NCI-H526 treated with DMSO at 0.1 percent for 48 hours (cell line): ENCODE measurements at regions not wholly inside any gene's neighbourhood (a gene's known extent, or its start where the extent isn't known, plus 50 kb on each side); places are given as distances from the start of the nearest gene placed in this dataset.
"Not testable (repeated sequence)": the region's sequence is repeated elsewhere in the genome, so short reads cannot be mapped to it uniquely, and the experiment has no call there.

ENCODE experiments used
- DNase-seq: peaks from one replicate; lab custom pipeline; 2025; lab: John Stamatoyannopoulos, UW

- no peak for DNase-seq
These were observed 205.2 kb upstream of the WSCD1 start for GRCh38 chr17:5864741-5865657.

- DNase-seq = no peak
These were observed 203.2 kb upstream of the WSCD1 start for GRCh38 chr17:5866978-5867377.

- DNase-seq = no peak
These were observed 201.0 kb upstream of the WSCD1 start for GRCh38 chr17:5869041-5869745.

GRCh38 chr17:5870231-5870953 lies 199.8 kb upstream of the WSCD1 start:
- DNase-seq = no peak

GRCh38 chr17:5871666-5872065 lies 198.5 kb upstream of the WSCD1 start:
- no peak for DNase-seq

GRCh38 chr17:5872831-5873230 lies 197.3 kb upstream of the WSCD1 start:
- DNase-seq = no peak

- no peak for DNase-seq
These were observed 196.4 kb upstream of the WSCD1 start for GRCh38 chr17:5873781-5874180.

- no peak for DNase-seq
These were observed 195.7 kb upstream of the WSCD1 start for GRCh38 chr17:5874486-5874885.

- no peak for DNase-seq
These were observed 192.8 kb upstream of the WSCD1 start for GRCh38 chr17:5877366-5877765.

- no peak for DNase-seq
These were observed 192.2 kb upstream of the WSCD1 start for GRCh38 chr17:5877948-5878347.

GRCh38 chr17:5881849-5882248 lies 188.3 kb upstream of the WSCD1 start:
- DNase-seq = no peak

GRCh38 chr17:5883775-5884665 lies 186.2 kb upstream of the WSCD1 start:
- no peak for DNase-seq

- no peak for DNase-seq
These were observed 184.8 kb upstream of the WSCD1 start for GRCh38 chr17:5885336-5885735.

GRCh38 chr17:5888811-5889210 lies 181.4 kb upstream of the WSCD1 start:
- DNase-seq = no peak

GRCh38 chr17:5892921-5893675 lies 177.1 kb upstream of the WSCD1 start:
- DNase-seq = no peak

GRCh38 chr17:5893741-5894140 lies 176.4 kb upstream of the WSCD1 start:
- DNase-seq = no peak

GRCh38 chr17:5895276-5895675 lies 174.9 kb upstream of the WSCD1 start:
- no peak for DNase-seq

- no peak for DNase-seq
These were observed 174.0 kb upstream of the WSCD1 start for GRCh38 chr17:5896215-5896614.

- DNase-seq = no peak
These were observed 172.8 kb upstream of the WSCD1 start for GRCh38 chr17:5897275-5897911.

- DNase-seq = not testable (repeated sequence)
These were observed 172.2 kb upstream of the WSCD1 start for GRCh38 chr17:5897981-5898380.
